Nephron progenitor cell (in vitro differentiated cells): ENCODE measurements at regions not wholly inside any gene's neighbourhood (a gene's known extent, or its start where the extent isn't known, plus 50 kb on each side); places are given as distances from the start of the nearest gene placed in this dataset.
"Not testable (repeated sequence)": the region's sequence is repeated elsewhere in the genome, so short reads cannot be mapped to it uniquely, and the experiment has no call there.

Experiments
- DNase-seq: peaks from one replicate; pipeline ENCODE4 v3.0.0; 2021
- H3K27ac Mint-ChIP-seq: 2 replicates; pipeline ENCODE4 v1.8.0; 2021; ENCODE audit warnings: mild to moderate bottlenecking, moderate library complexity, mixed read lengths
- H3K27me3 Mint-ChIP-seq: 2 replicates; pipeline ENCODE4 v1.8.0; 2021; ENCODE audit warnings: mild to moderate bottlenecking, low read depth, mixed read lengths; ENCODE audit not compliant: poor library complexity
- H3K36me3 Mint-ChIP-seq: 2 replicates; pipeline ENCODE4 v1.8.0; 2021; ENCODE audit warnings: low read depth, mixed read lengths
- H3K4me1 Mint-ChIP-seq: 2 replicates; pipeline ENCODE4 v1.8.0; 2021; ENCODE audit warnings: mixed read lengths
- H3K4me3 Mint-ChIP-seq: 2 replicates; pipeline ENCODE4 v1.8.0; 2021; ENCODE audit warnings: mild to moderate bottlenecking, moderate library complexity, mixed read lengths
- H3K9me3 Mint-ChIP-seq: 2 replicates; pipeline ENCODE4 v1.8.0; 2021; ENCODE audit warnings: mild to moderate bottlenecking, moderate library complexity, mixed read lengths
- TF ChIP-seq, protein P1 (sequence below): fragments of 200-600 bp; sonication (generic); IDR thresholded peaks from 2 replicates; pipeline ENCODE4 v1.5.0; 2021; ENCODE audit warnings: antibody characterized with exemption

DNA sequence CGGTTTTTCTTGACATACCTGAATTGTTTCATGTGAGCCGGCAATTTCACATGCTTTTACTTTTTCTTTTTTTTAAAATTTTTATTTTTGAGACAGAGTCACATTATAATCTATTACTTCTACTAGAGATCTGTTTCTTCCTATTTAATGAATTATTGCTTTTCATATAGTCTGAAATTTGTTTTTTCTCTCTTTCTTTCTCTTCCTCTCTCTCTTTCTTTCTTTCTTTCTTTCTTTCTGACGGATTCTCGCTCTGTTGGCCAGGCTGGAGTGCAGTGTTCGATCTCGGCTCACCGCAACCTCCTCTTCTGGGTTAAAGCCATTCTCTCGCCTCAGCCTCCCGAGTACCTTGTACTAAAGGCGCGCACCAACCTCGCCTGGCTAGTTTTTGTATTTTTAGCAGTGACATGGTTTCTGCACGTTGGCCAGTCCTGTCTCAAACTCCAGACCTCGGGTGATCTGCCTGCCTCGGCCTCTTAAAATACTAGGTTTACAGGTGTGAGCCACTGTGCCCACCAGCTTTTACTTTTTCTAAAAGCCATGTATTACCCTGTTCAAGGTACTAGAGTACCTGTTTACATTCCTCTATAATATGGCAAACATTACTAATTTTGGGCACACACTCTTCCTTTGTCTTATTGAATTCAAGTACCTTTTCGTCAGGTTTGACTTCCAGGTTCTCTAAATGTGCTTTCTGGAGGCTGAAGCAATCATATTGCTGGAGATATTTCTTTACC is 86.5 kb upstream of the RHOU start:
- no peaks in the 10 kb centered on the region for H3K9me3 Mint-ChIP-seq
- no peaks in the 10 kb centered on the region for H3K36me3 Mint-ChIP-seq
- H3K4me1 Mint-ChIP-seq, result peaks cover 28% of the 10 kb centered on the region
- H3K27me3 Mint-ChIP-seq, result peaks cover 46% of the 10 kb centered on the region
- peak overlapping the region; percentile 93 for H3K4me3 Mint-ChIP-seq
- TF ChIP-seq, protein P1, sequence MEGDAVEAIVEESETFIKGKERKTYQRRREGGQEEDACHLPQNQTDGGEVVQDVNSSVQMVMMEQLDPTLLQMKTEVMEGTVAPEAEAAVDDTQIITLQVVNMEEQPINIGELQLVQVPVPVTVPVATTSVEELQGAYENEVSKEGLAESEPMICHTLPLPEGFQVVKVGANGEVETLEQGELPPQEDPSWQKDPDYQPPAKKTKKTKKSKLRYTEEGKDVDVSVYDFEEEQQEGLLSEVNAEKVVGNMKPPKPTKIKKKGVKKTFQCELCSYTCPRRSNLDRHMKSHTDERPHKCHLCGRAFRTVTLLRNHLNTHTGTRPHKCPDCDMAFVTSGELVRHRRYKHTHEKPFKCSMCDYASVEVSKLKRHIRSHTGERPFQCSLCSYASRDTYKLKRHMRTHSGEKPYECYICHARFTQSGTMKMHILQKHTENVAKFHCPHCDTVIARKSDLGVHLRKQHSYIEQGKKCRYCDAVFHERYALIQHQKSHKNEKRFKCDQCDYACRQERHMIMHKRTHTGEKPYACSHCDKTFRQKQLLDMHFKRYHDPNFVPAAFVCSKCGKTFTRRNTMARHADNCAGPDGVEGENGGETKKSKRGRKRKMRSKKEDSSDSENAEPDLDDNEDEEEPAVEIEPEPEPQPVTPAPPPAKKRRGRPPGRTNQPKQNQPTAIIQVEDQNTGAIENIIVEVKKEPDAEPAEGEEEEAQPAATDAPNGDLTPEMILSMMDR, result no peak
- H3K27ac Mint-ChIP-seq, result no peak overlapping the region
- no peak for DNase-seq

GRCh38 chr1:228650141-228650540 is 85.1 kb upstream of the RHOU start:
- Mint-ChIP-seq H3K36me3 (no peaks in the 10 kb centered on the region), H3K4me1 (peaks cover 28% of the 10 kb centered on the region), H3K9me3 (no peaks in the 10 kb centered on the region), H3K27ac (no peak overlapping the region), H3K4me3 (no peak overlapping the region), H3K27me3 (peaks cover 50% of the 10 kb centered on the region)
- DNase-seq, result peak; percentile 40
- TF ChIP-seq, protein P1, result no peak

GRCh38 chr1:228650946-228651345 is 84.3 kb upstream of the RHOU start:
- peaks cover 50% of the 10 kb centered on the region for H3K27me3 Mint-ChIP-seq
- TF ChIP-seq, protein P1, result no peak
- H3K4me1 Mint-ChIP-seq, result peaks cover 28% of the 10 kb centered on the region
- no peak overlapping the region for H3K4me3 Mint-ChIP-seq
- no peaks in the 10 kb centered on the region for H3K36me3 Mint-ChIP-seq
- no peaks in the 10 kb centered on the region for H3K9me3 Mint-ChIP-seq
- no peak overlapping the region for H3K27ac Mint-ChIP-seq
- DNase-seq, result no peak

DNA sequence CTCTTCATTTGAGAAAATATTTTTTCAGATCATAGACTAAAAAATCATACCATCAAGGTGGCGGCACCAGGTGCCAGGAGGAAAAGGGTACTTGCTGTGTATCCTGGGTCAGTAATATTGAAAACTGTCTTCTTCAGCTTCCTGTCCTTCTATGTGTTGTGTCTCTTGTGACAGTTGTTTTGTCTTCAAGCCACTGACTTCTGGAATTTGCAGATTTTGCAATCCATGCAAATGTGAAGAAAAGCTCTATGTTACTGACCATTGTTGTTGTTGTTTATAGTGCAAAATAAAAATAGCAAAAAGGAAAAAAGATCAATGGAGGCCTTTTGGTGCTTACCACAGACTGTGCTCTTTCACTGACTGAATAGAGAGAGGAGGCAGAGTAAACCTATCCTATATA is 83.2 kb upstream of the RHOU start:
- TF ChIP-seq, protein P1, result no peak
- peaks cover 44% of the 10 kb centered on the region for H3K27me3 Mint-ChIP-seq
- no peak overlapping the region for H3K4me3 Mint-ChIP-seq

GRCh38 chr1:228653057-228653456 is 82.2 kb upstream of the RHOU start:
- not testable (repeated sequence) for H3K36me3 Mint-ChIP-seq, H3K27ac Mint-ChIP-seq, H3K9me3 Mint-ChIP-seq, DNase-seq, H3K4me3 Mint-ChIP-seq
- Mint-ChIP-seq H3K4me1 (peaks cover 13% of the 10 kb centered on the region), H3K27me3 (peaks cover 42% of the 10 kb centered on the region)

More for the DNA sequence above, 83.2 kb upstream of the RHOU start:
- H3K27ac Mint-ChIP-seq, result no peak overlapping the region
- peaks cover 21% of the 10 kb centered on the region for H3K4me1 Mint-ChIP-seq
- no peaks in the 10 kb centered on the region for H3K36me3 Mint-ChIP-seq
- DNase-seq, result no peak
- no peaks in the 10 kb centered on the region for H3K9me3 Mint-ChIP-seq

DNA sequence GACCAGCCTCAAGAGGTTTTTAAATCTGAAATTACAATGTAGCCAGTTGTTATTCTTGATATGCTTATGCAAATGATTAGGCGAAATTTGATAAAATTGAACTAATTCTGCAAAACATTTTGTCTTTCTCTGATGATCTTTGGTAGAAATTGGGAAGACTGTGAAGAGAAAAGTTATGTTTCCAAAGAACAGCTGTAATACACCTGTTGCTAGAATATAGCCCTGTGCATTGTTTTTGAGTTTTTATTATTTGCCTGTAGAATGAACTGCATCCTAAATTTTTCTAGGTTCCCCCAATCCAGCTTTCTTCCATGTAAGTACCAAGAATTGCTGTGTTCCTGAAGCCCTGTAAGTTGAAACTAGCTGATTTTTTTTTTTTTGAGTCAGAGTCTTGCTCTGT is 81.5 kb upstream of the RHOU start:
- Mint-ChIP-seq H3K9me3 (no peaks in the 10 kb centered on the region), H3K36me3 (no peaks in the 10 kb centered on the region), H3K27me3 (peaks cover 36% of the 10 kb centered on the region), H3K4me3 (no peak overlapping the region), H3K27ac (no peak overlapping the region), H3K4me1 (peaks cover 6% of the 10 kb centered on the region)
- TF ChIP-seq, protein P1, result no peak
- no peak for DNase-seq
